ENCODE measurements at regions not wholly inside any gene's neighbourhood (a gene's known extent, or its start where the extent isn't known, plus 50 kb on each side); places are given as distances from the start of the nearest gene placed in this dataset.
"Not testable (repeated sequence)": the region's sequence is repeated elsewhere in the genome, so short reads cannot be mapped to it uniquely, and the experiment has no call there.

DNA sequence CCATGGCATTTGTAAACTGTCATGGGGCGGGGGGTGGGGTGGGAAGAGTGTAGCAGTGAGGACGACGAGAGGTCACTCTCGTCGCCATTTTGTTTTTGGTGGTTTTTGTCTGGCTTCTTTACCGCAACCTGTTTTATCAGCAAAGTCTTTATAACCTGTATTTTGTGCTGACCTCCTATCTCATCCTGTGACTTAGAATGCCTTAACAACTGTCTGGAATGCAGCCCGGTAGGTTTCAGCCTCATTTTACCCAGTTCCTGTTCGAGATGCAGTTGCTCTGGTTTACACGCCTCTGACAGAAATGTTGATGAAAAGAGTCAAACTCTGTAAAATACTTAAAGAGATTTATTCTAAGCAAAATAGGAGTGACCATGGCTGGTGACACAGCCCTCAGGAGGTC lies 852.0 kb downstream of the DACH1 start:
- DNase-seq (no peak), ATAC-seq (replicated peaks) (no peak)
- H3K36me3 Mint-ChIP-seq, result no peaks in the 10 kb centered on the region
- no peaks in the 10 kb centered on the region for H3K4me1 Mint-ChIP-seq
- H3K4me3 Mint-ChIP-seq, result no peak overlapping the region
- H3K27me3 Mint-ChIP-seq, result no peaks in the 10 kb centered on the region
- H3K27ac Mint-ChIP-seq, result no peak overlapping the region
- H3K9me3 Mint-ChIP-seq, result no peaks in the 10 kb centered on the region

DNA sequence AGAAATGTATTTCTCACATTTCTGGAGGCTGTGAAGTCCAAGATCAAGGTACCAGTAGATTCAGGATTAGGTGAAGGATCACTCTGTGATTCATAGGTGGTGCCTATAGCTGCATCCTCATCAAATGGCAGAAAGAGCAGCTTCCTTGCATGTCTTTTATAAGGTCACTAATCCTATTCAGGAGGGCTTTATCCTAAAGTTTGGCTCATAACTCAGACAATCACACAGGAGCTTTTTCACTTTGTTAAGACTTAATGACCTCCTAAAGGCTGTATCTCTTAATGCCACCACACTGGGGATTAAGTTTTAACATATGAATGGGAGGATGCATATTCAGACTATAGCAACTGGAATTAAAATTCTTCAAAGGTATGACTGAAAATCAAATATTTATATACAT lies 861.1 kb downstream of the DACH1 start:
- DNase-seq, result no peak
- no peaks in the 10 kb centered on the region for H3K27me3 Mint-ChIP-seq
- H3K27ac Mint-ChIP-seq, result no peak overlapping the region
- H3K4me3 Mint-ChIP-seq, result no peak overlapping the region
- no peaks in the 10 kb centered on the region for H3K36me3 Mint-ChIP-seq
- ATAC-seq (replicated peaks), result no peak
- H3K9me3 Mint-ChIP-seq, result no peaks in the 10 kb centered on the region
- H3K4me1 Mint-ChIP-seq, result no peaks in the 10 kb centered on the region

DNA sequence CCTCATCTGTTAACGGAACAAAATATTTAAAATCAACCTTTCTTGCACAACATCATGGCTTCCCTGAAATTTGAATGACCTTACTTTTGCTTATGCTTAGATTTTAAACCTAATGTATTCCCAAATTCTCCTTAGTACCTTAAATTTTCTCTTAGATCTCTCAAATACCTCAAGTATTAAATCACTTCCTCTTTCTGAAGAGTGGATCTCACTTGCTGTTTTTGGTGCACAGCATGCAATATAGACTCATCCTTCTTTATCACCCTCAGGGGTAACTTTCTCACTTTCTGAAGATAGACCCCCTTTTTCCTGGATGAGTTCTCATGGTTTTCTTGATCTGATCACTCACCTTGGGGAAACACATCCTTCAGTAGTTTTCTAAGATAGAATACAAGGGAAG lies 871.7 kb downstream of the DACH1 start:
- Mint-ChIP-seq H3K4me1 (no peaks in the 10 kb centered on the region), H3K4me3 (no peak overlapping the region), H3K27me3 (no peaks in the 10 kb centered on the region), H3K27ac (no peak overlapping the region), H3K36me3 (no peaks in the 10 kb centered on the region), H3K9me3 (peaks cover 0 to 2% of the 10 kb centered on the region in 2 donors)
- ATAC-seq (replicated peaks), result no peak
- no peak for DNase-seq

DNA sequence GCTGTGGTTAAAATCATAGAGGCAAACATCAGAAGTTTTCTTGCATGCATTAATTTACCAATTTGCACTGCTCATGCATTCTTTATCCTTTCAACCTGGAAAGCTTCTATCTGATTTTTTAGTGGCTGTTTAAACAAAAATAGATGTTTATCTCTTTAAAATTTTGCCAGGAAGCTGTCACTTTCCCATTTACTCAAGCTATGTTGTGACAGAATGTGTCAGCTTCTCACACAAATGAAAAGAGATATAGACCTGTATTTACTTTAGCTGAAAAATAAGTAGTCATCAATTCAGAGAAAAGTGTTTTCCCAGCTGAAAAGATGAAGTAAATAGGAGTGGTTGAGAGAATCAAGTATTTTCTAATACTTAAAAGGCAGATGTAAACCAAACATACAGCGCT lies 872.8 kb downstream of the DACH1 start:
- H3K9me3 Mint-ChIP-seq, result peaks cover 0 to 2% of the 10 kb centered on the region in 2 donors
- no peak for ATAC-seq (replicated peaks)

DNA sequence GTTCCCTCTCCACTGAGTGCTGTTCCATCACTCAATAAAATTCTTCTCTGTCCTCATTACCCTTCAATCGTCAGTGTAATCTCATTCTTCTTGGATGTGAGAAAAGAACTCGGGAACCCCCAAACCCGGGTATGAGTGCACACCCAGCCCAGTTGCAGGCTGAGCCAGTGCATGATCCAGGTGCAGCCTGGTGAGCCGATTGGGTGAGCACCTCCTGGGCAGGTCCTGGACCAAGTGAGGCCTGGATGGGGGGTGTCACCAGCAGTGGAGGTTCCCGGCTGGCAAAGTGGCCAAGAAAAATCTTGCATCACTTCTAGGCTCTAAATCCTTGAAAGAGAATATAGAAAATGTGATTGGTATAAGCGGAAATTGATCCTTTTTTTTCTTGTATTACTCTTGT lies 878.8 kb upstream of the KLHL1 start:
- Mint-ChIP-seq H3K27me3 (no peaks in the 10 kb centered on the region), H3K9me3 (no peaks in the 10 kb centered on the region), H3K4me3 (no peak overlapping the region), H3K27ac (no peak overlapping the region), H3K36me3 (no peaks in the 10 kb centered on the region), H3K4me1 (no peaks in the 10 kb centered on the region)
- no peak for ATAC-seq (replicated peaks)
- no peak for DNase-seq

More for the DNA sequence above, 872.8 kb downstream of the DACH1 start:
- H3K27ac Mint-ChIP-seq, result no peak overlapping the region
- no peak for DNase-seq
- H3K27me3 Mint-ChIP-seq, result no peaks in the 10 kb centered on the region
- H3K4me3 Mint-ChIP-seq, result no peak overlapping the region
- H3K4me1 Mint-ChIP-seq, result no peaks in the 10 kb centered on the region
- H3K36me3 Mint-ChIP-seq, result no peaks in the 10 kb centered on the region

DNA sequence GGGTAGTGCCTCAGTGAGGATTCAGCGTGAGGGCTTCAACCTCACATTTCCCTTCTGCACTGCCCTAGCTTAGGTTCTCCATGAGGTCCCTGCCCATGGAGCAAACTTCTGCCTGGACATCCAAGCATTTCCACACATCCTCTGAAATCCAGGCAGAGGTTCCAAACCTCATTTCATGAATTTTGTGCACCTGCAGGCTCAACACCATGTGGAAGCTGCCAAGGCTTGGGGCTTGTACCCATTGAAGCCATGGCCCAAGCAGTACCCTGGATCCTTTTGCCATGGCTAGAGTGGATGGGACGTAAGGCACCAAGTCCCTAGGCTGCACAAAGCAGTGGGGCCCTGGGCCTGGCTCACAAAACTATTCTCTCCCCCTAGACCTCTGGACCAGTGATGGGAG lies 877.1 kb upstream of the KLHL1 start:
- no peak for DNase-seq
- Mint-ChIP-seq H3K27ac (no peak overlapping the region), H3K4me1 (no peaks in the 10 kb centered on the region), H3K4me3 (no peak overlapping the region), H3K36me3 (no peaks in the 10 kb centered on the region), H3K9me3 (no peaks in the 10 kb centered on the region), H3K27me3 (no peaks in the 10 kb centered on the region)
- no peak for ATAC-seq (replicated peaks)

DNA sequence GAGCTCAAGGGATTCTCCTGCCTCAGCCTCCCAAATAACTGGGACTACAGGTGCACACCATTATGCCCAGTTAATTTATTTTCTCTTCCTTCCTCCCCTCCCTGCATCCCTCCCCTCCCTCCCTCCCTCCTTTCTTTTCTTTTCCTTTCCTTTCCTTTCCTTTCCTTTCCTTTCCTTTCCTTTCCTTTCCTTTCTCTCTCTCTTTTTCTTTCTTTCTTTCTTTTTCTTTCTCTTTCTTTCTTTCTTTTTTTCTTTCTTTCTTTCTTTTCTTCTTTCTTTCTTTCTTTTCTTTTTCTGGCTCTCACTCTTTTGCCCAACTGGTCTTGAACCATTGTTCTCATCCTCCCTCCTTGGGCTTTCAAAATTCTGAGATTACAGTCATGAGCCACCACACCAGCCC lies 873.0 kb upstream of the KLHL1 start:
- H3K27ac Mint-ChIP-seq, H3K9me3 Mint-ChIP-seq: not testable (repeated sequence)

DNA sequence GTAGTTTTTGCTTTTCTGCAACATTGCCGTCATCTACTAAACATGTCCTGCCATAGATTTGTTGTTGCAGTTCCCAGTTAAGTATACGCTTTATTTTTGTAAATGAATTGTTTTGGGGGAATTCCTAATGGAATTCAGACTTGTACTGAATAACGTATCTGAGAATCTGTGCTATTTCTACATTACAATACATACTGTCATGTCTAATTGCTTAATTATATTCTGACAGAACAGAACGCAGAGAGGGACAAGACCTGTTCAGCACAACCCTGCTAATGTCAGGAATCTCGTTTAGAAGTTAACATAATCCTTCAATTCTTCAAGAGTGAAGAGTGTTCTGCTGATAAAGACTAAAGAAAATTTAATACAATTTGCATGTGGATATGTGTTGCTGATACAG lies 861.1 kb upstream of the KLHL1 start:
- Mint-ChIP-seq H3K4me3 (no peak overlapping the region), H3K27ac (no peak overlapping the region), H3K27me3 (no peaks in the 10 kb centered on the region), H3K4me1 (no peaks in the 10 kb centered on the region), H3K9me3 (peaks cover 0 to 2% of the 10 kb centered on the region in 2 donors), H3K36me3 (no peaks in the 10 kb centered on the region)
- ATAC-seq (replicated peaks) (no peak), DNase-seq (no peak)

More for the DNA sequence above, 873.0 kb upstream of the KLHL1 start:
- H3K27me3 Mint-ChIP-seq; ATAC-seq (replicated peaks); H3K4me1 Mint-ChIP-seq; H3K36me3 Mint-ChIP-seq; DNase-seq; H3K4me3 Mint-ChIP-seq: not testable (repeated sequence)

DNA sequence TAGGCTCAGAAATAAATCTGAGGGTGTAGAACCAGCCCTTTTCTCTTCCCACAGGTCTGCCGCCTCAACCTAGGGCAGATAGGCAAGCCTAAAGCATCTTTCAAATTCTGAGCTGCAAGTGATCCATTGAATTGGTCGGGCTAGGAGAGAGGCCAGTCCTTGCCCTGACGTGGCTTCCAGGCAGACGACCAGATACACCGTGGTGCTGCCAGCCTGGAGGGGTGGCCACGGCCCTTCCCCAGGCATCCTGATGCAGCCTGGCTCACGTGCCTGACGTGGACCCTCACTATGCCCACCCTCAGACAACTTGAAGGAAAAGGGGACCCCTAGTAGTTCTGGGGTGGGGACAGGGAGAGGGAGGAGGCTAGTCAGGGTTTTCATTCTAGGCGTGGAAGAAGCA lies 859.3 kb upstream of the KLHL1 start:
- Mint-ChIP-seq H3K4me3 (no peak overlapping the region), H3K9me3 (no peaks in the 10 kb centered on the region), H3K36me3 (no peaks in the 10 kb centered on the region), H3K4me1 (no peaks in the 10 kb centered on the region), H3K27ac (no peak overlapping the region), H3K27me3 (no peaks in the 10 kb centered on the region)
- ATAC-seq (replicated peaks), result peak in 1 of 2 donors; percentile 21
- no peak for DNase-seq

DNA sequence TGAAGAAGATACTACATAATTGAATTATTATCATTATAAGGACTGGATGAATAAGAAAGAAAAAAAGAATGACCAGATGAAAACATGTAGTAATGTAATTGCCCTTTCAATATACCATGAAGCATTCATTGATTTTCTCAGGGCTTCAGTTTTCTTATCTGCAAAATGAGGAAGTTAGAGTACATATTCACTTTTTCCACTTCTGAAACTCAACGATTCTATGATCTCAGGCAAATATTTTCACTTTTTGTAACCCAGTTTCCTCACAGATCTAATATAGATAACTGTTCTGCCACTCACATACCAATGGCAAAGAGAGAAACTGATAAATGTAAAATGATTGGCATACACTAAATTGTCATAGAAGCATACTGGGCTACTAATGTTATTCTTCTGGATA lies 856.6 kb upstream of the KLHL1 start:
- Mint-ChIP-seq H3K36me3 (no peaks in the 10 kb centered on the region), H3K27ac (no peak overlapping the region), H3K9me3 (no peaks in the 10 kb centered on the region), H3K27me3 (no peaks in the 10 kb centered on the region), H3K4me3 (no peak overlapping the region), H3K4me1 (no peaks in the 10 kb centered on the region)
- DNase-seq, result no peak
- peak; percentile 16 to 38 for ATAC-seq (replicated peaks)

DNA sequence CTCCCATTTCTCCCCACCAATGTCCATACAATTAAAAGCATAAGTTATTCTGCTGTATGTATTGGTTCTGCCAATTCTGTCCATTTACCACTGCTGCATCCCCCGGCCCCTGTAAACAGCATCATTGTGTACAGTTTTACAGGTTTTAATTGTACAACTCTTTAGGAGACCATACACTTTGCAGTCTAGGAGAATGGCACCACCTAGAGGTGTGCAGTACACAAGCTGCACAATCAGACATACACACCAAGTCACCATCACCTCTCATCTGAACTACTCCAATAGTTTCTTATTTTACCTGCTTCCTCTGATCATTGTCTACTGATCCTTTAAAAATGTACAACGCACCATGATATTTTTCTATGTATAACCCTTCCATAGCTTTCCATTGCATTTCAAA lies 855.9 kb upstream of the KLHL1 start:
- Mint-ChIP-seq H3K27me3 (no peaks in the 10 kb centered on the region), H3K4me1 (no peaks in the 10 kb centered on the region), H3K4me3 (no peak overlapping the region), H3K36me3 (no peaks in the 10 kb centered on the region), H3K9me3 (no peaks in the 10 kb centered on the region), H3K27ac (no peak overlapping the region)
- ATAC-seq (replicated peaks) (no peak), DNase-seq (no peak)

DNA sequence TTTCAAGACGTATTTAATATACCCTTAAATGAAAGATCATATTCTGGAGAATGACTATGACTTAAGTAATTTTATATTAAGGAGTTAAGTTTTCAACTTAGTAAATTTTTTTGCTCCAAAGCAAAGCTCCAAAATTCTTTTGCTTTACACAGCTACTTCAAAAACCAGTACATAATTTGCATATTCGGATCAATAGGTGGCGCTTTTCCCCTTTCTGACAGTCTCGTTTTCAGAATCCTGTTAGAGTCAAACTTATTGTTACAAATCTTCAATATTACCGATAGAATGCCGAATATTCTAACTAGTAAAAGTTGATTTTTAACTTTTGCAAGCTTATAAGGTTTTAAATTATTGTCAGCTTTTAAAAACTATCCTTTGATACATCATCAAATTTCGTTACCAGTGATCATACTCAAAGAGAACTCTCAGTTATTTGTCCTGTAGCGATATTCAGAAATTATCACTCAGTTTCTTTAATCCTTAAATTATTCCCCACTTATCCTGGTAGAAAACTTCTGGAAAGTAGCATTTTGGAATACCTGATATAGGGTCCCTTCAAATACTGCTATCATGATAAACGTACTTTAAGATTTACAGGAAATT lies 852.7 kb upstream of the KLHL1 start:
- Mint-ChIP-seq H3K4me3 (no peak overlapping the region), H3K27ac (no peak overlapping the region), H3K36me3 (no peaks in the 10 kb centered on the region), H3K27me3 (no peaks in the 10 kb centered on the region), H3K4me1 (no peaks in the 10 kb centered on the region), H3K9me3 (no peaks in the 10 kb centered on the region)
- DNase-seq (no peak), ATAC-seq (replicated peaks) (no peak)

DNA sequence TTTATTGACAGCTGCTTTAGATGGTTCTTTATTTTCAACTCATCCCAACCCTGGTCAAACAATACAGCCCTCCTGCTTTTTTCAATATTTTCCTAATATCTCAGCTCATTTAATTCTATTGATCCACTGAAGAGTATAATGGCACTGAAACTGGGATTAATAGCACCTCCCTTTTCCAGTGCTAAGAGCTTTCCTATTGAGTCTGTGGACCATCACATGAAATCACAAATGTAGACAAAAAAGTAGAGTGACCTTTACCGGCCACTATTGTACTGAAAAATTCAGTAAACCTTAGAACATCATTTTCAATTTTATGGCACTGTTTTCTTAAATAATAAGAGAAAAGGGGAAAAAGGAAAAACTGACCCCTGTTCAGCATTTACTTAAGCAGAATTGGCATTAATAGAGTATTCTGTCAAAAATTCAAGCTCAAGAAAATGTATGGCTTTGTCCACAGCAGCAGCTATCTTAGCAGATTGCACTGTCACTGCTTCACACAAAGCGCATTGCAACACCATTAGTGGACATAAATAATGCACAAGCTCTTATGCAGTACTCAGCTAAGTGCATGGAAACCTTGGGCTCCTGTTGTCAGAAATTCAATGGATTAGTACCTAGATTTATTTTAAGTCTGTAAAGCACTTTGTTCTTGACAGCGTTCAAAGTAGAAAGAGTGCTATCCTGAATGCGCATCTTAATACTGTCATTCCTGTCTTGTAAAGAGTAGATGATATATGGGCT lies 851.0 kb upstream of the KLHL1 start:
- Mint-ChIP-seq H3K36me3 (no peaks in the 10 kb centered on the region), H3K27ac (no peak overlapping the region), H3K9me3 (no peaks in the 10 kb centered on the region), H3K4me1 (no peaks in the 10 kb centered on the region), H3K4me3 (no peak overlapping the region), H3K27me3 (no peaks in the 10 kb centered on the region)
- ATAC-seq (replicated peaks) (no peak), DNase-seq (no peak)

DNA sequence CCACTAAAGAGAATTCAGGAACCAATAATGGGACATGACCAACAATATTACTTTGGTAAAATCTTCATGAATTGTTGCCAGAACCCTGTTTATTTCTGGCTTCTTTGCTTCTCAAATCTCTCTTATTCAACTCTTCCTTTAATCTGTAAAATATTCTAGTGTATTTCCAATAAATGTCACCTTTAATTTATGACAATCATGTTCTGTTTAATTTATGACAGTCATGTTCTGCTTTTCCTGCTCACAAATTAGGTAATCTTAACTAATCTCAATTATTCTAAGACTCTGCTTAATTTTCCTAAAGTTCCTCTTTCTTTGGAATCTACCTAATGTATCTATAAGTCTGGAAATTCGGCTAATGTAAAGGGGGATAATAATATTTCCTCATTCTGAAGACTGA lies 847.6 kb upstream of the KLHL1 start:
- no peaks in the 10 kb centered on the region for H3K9me3 Mint-ChIP-seq
- H3K4me3 Mint-ChIP-seq, result no peak overlapping the region
- no peaks in the 10 kb centered on the region for H3K36me3 Mint-ChIP-seq
- DNase-seq, result no peak
- no peaks in the 10 kb centered on the region for H3K4me1 Mint-ChIP-seq
- no peak overlapping the region for H3K27ac Mint-ChIP-seq
- ATAC-seq (replicated peaks), result no peak
- no peaks in the 10 kb centered on the region for H3K27me3 Mint-ChIP-seq

DNA sequence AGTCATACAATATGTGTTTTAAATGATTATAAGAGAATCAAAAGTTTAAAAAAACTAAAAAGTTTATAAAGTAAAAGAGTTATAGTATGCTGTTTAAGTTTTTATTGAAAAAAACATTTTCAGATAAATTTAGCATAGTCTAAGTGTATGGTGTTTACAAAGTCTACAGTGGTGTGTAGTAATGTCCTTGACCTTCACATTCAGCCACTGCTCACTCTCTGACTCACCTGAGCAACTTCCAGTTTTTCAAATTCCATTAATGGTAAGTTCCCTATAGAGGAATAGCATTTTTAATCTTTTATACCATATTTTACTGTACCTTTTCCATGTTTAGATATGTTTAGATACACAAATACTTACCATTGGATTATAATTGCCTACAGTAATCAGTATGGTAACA lies 842.4 kb upstream of the KLHL1 start:
- H3K27me3 Mint-ChIP-seq, result no peaks in the 10 kb centered on the region
- DNase-seq, result no peak
- no peaks in the 10 kb centered on the region for H3K4me1 Mint-ChIP-seq
- H3K36me3 Mint-ChIP-seq, result no peaks in the 10 kb centered on the region
- no peak overlapping the region for H3K27ac Mint-ChIP-seq
- H3K4me3 Mint-ChIP-seq, result no peak overlapping the region
- no peaks in the 10 kb centered on the region for H3K9me3 Mint-ChIP-seq
- no peak for ATAC-seq (replicated peaks)

All from stimulated activated naive B cell treated with anti-CD40 and anti-IgM and Interleukin-4, amounts not matched to agents 10 μg/mL and 1 μg/mL and 100 μg/mL, for 72 hours (primary cell).